Transverse colon (tissue), 3 donors: ENCODE measurements at regions not wholly inside any gene's neighbourhood (a gene's known extent, or its start where the extent isn't known, plus 50 kb on each side); places are given as distances from the start of the nearest gene placed in this dataset.

Experiments
- EP300 ChIP-seq: sonication (generic); formaldehyde crosslinking; IDR thresholded peaks from one replicate; pipeline ENCODE4 v1.6.1; 2017; ENCODE audit warnings: antibody characterized with exemption, low read depth
- TF ChIP-seq, protein P1 (sequence below), 5 experiments: fragments of 200-600 bp in 3 of 5; fragments of 450-650 bp in 2 of 5; sonication (generic) in 3 of 5; IDR thresholded peaks; 1 replicate in 2 of 5; 2 replicates in 3 of 5; pipeline ENCODE4 v1.5.1; 2016 to 2017; ENCODE audit warnings: antibody characterized with exemption in 5 of 5, inconsistent platforms in 3 of 5, mild to moderate bottlenecking in 2 of 5, moderate library complexity in 1 of 5

DNA sequence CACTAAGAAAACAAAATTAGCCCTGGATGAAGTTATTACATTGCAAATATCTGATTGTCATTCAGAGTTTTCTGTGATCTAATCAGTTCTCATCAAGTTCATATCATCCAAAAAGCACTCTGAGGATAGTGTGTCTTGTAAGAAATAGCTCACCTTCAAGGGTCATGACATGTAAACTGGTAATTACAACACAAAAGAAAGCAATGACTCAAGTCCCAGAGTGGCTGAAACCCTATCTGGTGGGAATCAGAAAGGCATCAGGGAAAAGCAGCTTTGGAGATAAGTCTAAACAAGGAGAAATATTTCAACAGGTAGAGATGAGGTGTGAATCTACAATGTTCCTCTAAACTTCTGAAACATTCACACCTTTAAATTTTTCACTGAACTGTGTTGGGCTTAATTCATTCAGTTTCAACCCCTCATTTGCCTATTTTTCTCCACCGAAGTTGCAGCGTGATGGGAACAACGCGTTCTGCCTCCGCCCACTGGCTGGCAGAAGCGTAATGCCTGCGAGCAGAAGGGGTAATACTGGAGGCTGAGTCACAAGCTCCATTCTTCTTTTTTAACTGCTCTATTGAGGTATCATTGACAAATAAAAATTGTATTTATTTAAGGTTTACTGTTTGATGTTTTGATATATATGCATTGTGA is 155.2 kb upstream of the IPO5 start:
- TF ChIP-seq, protein P1, sequence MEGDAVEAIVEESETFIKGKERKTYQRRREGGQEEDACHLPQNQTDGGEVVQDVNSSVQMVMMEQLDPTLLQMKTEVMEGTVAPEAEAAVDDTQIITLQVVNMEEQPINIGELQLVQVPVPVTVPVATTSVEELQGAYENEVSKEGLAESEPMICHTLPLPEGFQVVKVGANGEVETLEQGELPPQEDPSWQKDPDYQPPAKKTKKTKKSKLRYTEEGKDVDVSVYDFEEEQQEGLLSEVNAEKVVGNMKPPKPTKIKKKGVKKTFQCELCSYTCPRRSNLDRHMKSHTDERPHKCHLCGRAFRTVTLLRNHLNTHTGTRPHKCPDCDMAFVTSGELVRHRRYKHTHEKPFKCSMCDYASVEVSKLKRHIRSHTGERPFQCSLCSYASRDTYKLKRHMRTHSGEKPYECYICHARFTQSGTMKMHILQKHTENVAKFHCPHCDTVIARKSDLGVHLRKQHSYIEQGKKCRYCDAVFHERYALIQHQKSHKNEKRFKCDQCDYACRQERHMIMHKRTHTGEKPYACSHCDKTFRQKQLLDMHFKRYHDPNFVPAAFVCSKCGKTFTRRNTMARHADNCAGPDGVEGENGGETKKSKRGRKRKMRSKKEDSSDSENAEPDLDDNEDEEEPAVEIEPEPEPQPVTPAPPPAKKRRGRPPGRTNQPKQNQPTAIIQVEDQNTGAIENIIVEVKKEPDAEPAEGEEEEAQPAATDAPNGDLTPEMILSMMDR (IDR thresholded peaks at IDR 0.05), result no peak
- TF ChIP-seq EP300, result no peak
